Astrocyte of the cerebellum (primary cell): ENCODE measurements at regions not wholly inside any gene's neighbourhood (a gene's known extent, or its start where the extent isn't known, plus 50 kb on each side); places are given as distances from the start of the nearest gene placed in this dataset.

Experiments used
- DNase-seq: peaks from one replicate; pipeline ENCODE4 v3.0.0-alpha.2; 2011; ENCODE audit warnings: low read depth
- H3K4me3 ChIP-seq: 2 replicates; pipeline ENCODE4 v1.5.1; 2011; ENCODE audit warnings: mild to moderate bottlenecking, low read depth, low read length, moderate library complexity
- in situ Hi-C: cut with HindIII; loops from 2 replicates; pipeline ENCODE4 v1.10.0; 2017; ENCODE audit warnings: low sequenced_read_pairs
- TF ChIP-seq, protein P1 (sequence below): IDR thresholded peaks from 2 replicates; pipeline ENCODE4 v1.5.1; 2012; ENCODE audit warnings: low read length, low read depth, moderate library complexity, mild to moderate bottlenecking; ENCODE audit errors: missing control alignments

DNA sequence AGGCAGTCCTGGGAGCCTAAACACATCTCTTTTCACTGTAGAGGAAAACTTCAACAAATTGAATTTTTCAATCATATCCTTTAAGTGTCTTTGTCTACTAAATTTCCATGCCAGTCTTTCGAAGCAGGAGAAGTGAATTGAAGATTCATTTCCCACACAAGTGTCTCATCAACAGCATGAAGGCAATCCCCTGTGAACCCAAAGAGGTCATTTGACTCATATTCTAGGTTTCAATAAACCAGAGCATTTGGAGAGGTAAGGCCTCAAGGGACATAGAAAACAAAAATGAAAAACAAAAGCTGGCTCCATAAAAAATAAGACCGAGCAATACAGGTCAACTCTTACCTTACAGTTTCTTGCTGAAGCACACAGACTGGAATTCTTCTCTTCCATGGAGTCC, 94.1 kb upstream of the ATP1B1 start:
- no peak overlapping the region for H3K4me3 ChIP-seq
- DNase-seq: no peak
- TF ChIP-seq, protein P1, sequence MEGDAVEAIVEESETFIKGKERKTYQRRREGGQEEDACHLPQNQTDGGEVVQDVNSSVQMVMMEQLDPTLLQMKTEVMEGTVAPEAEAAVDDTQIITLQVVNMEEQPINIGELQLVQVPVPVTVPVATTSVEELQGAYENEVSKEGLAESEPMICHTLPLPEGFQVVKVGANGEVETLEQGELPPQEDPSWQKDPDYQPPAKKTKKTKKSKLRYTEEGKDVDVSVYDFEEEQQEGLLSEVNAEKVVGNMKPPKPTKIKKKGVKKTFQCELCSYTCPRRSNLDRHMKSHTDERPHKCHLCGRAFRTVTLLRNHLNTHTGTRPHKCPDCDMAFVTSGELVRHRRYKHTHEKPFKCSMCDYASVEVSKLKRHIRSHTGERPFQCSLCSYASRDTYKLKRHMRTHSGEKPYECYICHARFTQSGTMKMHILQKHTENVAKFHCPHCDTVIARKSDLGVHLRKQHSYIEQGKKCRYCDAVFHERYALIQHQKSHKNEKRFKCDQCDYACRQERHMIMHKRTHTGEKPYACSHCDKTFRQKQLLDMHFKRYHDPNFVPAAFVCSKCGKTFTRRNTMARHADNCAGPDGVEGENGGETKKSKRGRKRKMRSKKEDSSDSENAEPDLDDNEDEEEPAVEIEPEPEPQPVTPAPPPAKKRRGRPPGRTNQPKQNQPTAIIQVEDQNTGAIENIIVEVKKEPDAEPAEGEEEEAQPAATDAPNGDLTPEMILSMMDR: no peak
- in situ Hi-C loops: no loop called here

DNA sequence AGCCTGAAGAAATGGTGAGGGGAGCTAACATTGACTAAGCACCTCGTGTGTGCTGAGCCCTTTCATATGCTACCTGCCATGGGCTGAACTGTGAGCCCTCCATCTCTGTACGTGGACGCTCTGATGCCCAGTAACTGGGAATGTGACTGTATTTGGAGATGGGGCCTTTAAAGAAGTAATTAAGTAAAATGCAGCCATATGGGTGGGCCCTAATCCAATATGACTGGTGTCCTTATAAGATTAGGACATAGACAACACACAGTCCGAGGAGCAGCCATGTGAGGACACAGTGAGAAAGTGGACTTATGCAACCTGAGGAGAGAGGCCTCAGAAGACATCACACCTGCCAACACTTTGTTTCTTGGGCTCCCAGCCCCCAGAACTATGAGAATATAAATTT, 92.7 kb upstream of the ATP1B1 start:
- TF ChIP-seq, protein P1: no peak
- no peak overlapping the region for H3K4me3 ChIP-seq
- no peak for DNase-seq
- in situ Hi-C loops: no loop called here

DNA sequence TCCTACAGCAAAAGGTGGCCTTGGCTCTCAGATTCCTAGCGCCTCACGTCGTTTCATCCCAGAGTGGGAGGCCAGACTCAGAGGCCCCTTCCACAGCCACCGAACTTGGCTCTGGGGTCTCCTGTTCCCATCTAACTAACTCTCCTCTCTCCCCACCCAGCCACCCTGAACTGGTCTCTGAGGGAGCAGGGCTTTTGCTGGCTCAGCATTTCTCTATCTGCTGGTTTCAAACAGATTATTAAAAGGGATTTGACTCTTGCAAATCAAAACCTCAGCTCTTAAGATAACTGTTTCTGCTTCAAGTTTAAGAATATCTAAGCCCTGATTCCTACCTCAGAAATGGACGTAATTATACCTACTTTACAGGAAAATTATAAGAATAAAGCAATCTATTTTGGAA, 91.0 kb upstream of the ATP1B1 start:
- in situ Hi-C loops: no loop called here
- no peak overlapping the region for H3K4me3 ChIP-seq
- TF ChIP-seq, protein P1: no peak
- DNase-seq: no peak

DNA sequence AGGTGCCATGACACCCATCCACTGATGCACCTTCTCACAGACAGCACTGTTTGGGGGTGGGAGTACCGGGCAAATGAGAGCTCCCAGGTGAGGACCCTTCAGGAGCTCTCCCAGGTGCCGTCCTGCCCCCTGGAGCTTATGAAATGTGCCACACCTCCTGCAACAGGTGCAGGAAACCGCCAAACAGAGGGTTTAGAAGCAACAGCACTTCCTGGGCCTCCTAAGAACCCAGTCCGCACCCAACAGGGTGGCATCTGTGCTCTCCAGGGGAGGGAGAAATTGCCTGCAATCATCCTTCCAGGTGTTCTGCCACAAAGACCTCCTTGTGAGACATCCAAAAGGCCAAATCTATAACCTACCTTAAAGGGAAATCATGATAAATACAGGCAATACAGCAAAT, 87.7 kb upstream of the ATP1B1 start:
- no peak overlapping the region for H3K4me3 ChIP-seq
- in situ Hi-C loops: no loop called here
- TF ChIP-seq, protein P1: no peak
- no peak for DNase-seq

DNA sequence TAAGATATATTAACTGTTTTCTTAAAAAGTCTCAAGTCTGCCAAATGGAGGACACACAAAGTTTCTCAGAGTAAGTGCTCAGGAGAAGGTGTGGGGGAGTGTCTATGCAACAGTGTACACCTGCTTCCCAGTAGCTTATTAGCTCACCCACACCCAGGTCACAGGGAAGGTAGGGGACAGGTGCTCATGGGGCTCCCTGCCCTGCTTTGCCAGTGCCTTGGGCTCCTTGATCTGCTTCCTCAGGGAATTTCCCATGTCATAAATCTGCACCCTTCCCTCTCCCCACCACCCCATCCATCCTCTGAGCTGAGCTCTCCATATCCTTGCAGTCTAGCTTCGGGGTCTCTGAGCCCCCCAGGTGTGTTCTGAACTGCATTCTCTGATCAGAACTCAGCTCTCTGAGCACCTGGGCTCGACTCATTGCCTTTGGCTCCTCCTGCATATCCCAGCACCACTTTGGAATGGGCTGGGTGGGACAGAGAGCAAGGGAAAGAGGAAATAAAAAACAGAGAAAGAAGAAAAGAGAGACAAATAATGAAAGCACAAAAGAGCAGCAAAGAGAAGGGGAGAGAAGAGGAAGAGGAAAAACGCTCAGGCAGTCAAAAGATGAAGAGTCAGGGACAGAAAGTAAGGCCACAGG, 87.0 kb upstream of the ATP1B1 start:
- DNase-seq: no peak
- H3K4me3 ChIP-seq: no peak overlapping the region
- in situ Hi-C loops: no loop called here
- TF ChIP-seq, protein P1: no peak

DNA sequence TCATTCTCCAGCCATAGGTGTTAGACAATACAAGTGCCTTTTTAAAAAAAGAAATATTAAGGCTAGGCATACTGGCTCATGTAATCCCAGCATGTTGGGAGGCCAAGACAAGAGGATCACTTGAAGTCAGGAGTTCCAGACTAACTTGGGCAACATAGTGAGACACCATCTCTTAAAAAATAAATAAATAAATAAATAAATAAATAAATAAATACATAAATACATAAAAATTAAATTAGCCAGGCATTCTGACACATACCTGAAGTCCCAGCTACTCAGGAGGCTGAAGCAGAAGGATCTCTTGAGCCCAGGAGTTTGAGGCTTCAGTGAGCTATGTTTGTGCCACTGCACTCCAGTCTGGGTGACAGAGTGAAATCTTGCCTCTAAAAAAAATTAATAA, 85.8 kb upstream of the ATP1B1 start:
- TF ChIP-seq, protein P1: no peak
- in situ Hi-C loops: no loop called here
- no peak for DNase-seq
- H3K4me3 ChIP-seq: no peak overlapping the region
